Esophagus muscularis mucosa (tissue), 4 donors: ENCODE measurements at regions not wholly inside any gene's neighbourhood (a gene's known extent, or its start where the extent isn't known, plus 50 kb on each side); places are given as distances from the start of the nearest gene placed in this dataset.

Source experiments
- DNase-seq: peaks from one replicate; pipeline ENCODE4 v3.0.0-alpha.2; 2017; ENCODE audit errors: extremely low spot score
- H3K27ac ChIP-seq, 4 donors: fragments of 200-600 bp; sonication (generic); replicated peaks in 1 of 4; 1 replicate in 3 of 4; 2 replicates in 1 of 4; pipeline ENCODE4 v1.5.1; 2016 to 2019; ENCODE audit warnings: mild to moderate bottlenecking in 1 of 4
- H3K27me3 ChIP-seq, 4 donors: fragments of 200-600 bp; sonication (generic); one replicate each; pipeline versions ENCODE4 v1.5.1 to v1.6.0; 2016 to 2019
- H3K36me3 ChIP-seq, 4 donors: fragments of 200-600 bp; sonication (generic); one replicate each; pipeline ENCODE4 v1.5.1; 2016 to 2019
- H3K4me1 ChIP-seq, 4 donors: fragments of 200-600 bp; sonication (generic); one replicate each; pipeline ENCODE4 v1.5.1; 2016 to 2019
- H3K4me3 ChIP-seq, 4 donors: fragments of 200-600 bp; sonication (generic); 1 replicate in 2 of 4; 2 replicates in 2 of 4; pipeline ENCODE4 v1.5.1; 2016 to 2019; ENCODE audit warnings: mild to moderate bottlenecking in 4 of 4, moderate library complexity in 1 of 4
- H3K9me3 ChIP-seq, 4 donors: fragments of 200-600 bp; sonication (generic); 1 replicate in 3 of 4; 2 replicates in 1 of 4; pipeline ENCODE4 v1.5.1; 2016 to 2019
- CTCF ChIP-seq, 3 experiments: fragments of 200-600 bp in 2 of 3; fragments of 450-650 bp in 1 of 3; sonication (generic) in 2 of 3; IDR thresholded peaks; one replicate each; pipeline ENCODE4 v1.5.1; 2017 to 2019; ENCODE audit warnings: antibody characterized with exemption in 3 of 3, mild to moderate bottlenecking in 2 of 3, moderate library complexity in 1 of 3
- EP300 ChIP-seq: sonication (generic); formaldehyde crosslinking; IDR thresholded peaks from one replicate; pipeline ENCODE4 v1.6.1; 2017; ENCODE audit warnings: antibody characterized with exemption
- POLR2A ChIP-seq: fragments of 450-650 bp; IDR thresholded peaks from one replicate; pipeline ENCODE4 v1.6.1; 2017; ENCODE audit warnings: antibody characterized with exemption, moderate library complexity, mild to moderate bottlenecking, low read depth
- POLR2AphosphoS5 ChIP-seq, 2 donors: sonication (generic); formaldehyde crosslinking; IDR thresholded peaks; one replicate each; pipeline ENCODE4 v1.6.1; 2017; ENCODE audit warnings: antibody characterized with exemption in 2 of 2
- WGBS: methylation state at CpG from one replicate; pipeline ENCODE4 v1.1.5; 2018; 5-methylcytosine and 5-hydroxymethylcytosine counted together
- intact Hi-C: fragments of 100-400 bp; cut with DNase I; formaldehyde crosslinking; loops from one replicate; pipeline ENCODE4 v1.15.1; 2023

GRCh38 chr12:66739940-66740651 lies 61.2 kb upstream of the GRIP1 start:
- WGBS = 43% methylated on average over 4 of the region's 4 CpGs

GRCh38 chr12:66740732-66741131 lies 61.9 kb upstream of the GRIP1 start:
- DNase-seq = no peak
- Histone ChIP-seq H3K36me3 (no peaks in the 10 kb centered on the region), H3K4me1 (peaks cover 0 to 8% (median 0%) of the 10 kb centered on the region in 4 donors), H3K9me3 (no peaks in the 10 kb centered on the region), H3K4me3 (no peak overlapping the region), H3K27ac (no peak overlapping the region), H3K27me3 (no peaks in the 10 kb centered on the region)
- 75% methylated on average over 2 of the region's 2 CpGs for WGBS
- no peak for TF ChIP-seq CTCF (IDR thresholded peaks at IDR 0.05)
- no peak for TF ChIP-seq POLR2AphosphoS5 (IDR thresholded peaks at IDR 0.05)
- TF ChIP-seq EP300 = no peak
- TF ChIP-seq POLR2A = no peak
- intact Hi-C loops = no loop called here

More at GRCh38 chr12:66739940-66740651, 61.2 kb upstream of the GRIP1 start:
- H3K36me3 ChIP-seq = no peaks in the 10 kb centered on the region
- no peaks in the 10 kb centered on the region for H3K27me3 ChIP-seq
- H3K4me1 ChIP-seq = peaks cover 0 to 8% (median 0%) of the 10 kb centered on the region in 4 donors
- intact Hi-C loops = no loop called here
- no peak for DNase-seq
- TF ChIP-seq POLR2A (no peak), POLR2AphosphoS5 (IDR thresholded peaks at IDR 0.05) (no peak), CTCF (IDR thresholded peaks at IDR 0.05) (no peak), EP300 (no peak)
- no peak overlapping the region for H3K4me3 ChIP-seq
- no peak overlapping the region for H3K27ac ChIP-seq
- no peaks in the 10 kb centered on the region for H3K9me3 ChIP-seq

GRCh38 chr12:66741919-66742318 lies 63.0 kb upstream of the GRIP1 start:
- TF ChIP-seq POLR2AphosphoS5 (IDR thresholded peaks at IDR 0.05) (no peak), CTCF (IDR thresholded peaks at IDR 0.05) (no peak), POLR2A (no peak)
- Histone ChIP-seq H3K9me3 (no peaks in the 10 kb centered on the region), H3K27me3 (no peaks in the 10 kb centered on the region), H3K36me3 (no peaks in the 10 kb centered on the region), H3K4me3 (no peak overlapping the region), H3K27ac (no peak overlapping the region), H3K4me1 (peaks cover 0 to 8% (median 0%) of the 10 kb centered on the region in 4 donors)
- intact Hi-C loops = no loop called here
- DNase-seq = no peak

GRCh38 chr12:66742508-66743367 lies 63.9 kb upstream of the GRIP1 start:
- Histone ChIP-seq H3K9me3 (no peaks in the 10 kb centered on the region), H3K27me3 (no peaks in the 10 kb centered on the region), H3K4me3 (no peak overlapping the region), H3K36me3 (no peaks in the 10 kb centered on the region), H3K27ac (no peak overlapping the region), H3K4me1 (peaks cover 0 to 8% (median 0%) of the 10 kb centered on the region in 4 donors)
- TF ChIP-seq CTCF (IDR thresholded peaks at IDR 0.05) = no peak
- no peak for TF ChIP-seq EP300
- no peak for TF ChIP-seq POLR2A
- 77% methylated on average over 2 of the region's 2 CpGs for WGBS
- intact Hi-C loops = no loop called here
- no peak for DNase-seq
